GM19455 (cell line): ENCODE measurements at regions not wholly inside any gene's neighbourhood (a gene's known extent, or its start where the extent isn't known, plus 50 kb on each side); places are given as distances from the start of the nearest gene placed in this dataset.
"Not testable (repeated sequence)": the region's sequence is repeated elsewhere in the genome, so short reads cannot be mapped to it uniquely, and the experiment has no call there.

Experiments used
- ATAC-seq: cut with Tn5 transposase; IDR thresholded peaks from one replicate; pipeline ENCODE4 v1.9.1; 2021; ENCODE audit not compliant: unreplicated experiment

- ATAC-seq = not testable (repeated sequence)
Measured at GRCh38 chr1:144140243-144140642, 168.5 kb upstream of the FAM72C start.

- ATAC-seq = not testable (repeated sequence)
Measured at GRCh38 chr1:144105006-144105405, 133.2 kb upstream of the FAM72C start.

- ATAC-seq = not testable (repeated sequence)
Measured at GRCh38 chr1:144104000-144104677, 132.4 kb upstream of the FAM72C start.

- ATAC-seq = not testable (repeated sequence)
Measured at GRCh38 chr1:144103156-144103880, 131.5 kb upstream of the FAM72C start.

- ATAC-seq = not testable (repeated sequence)
Measured at GRCh38 chr1:144102046-144102745, 130.4 kb upstream of the FAM72C start.

- ATAC-seq = no peak
Measured at GRCh38 chr1:144101397-144102045, 129.7 kb upstream of the FAM72C start.

GRCh38 chr1:144077167-144077841 lies 105.5 kb upstream of the FAM72C start:
- not testable (repeated sequence) for ATAC-seq

- ATAC-seq = not testable (repeated sequence)
Measured at GRCh38 chr1:144076646-144077045, 104.9 kb upstream of the FAM72C start.

- ATAC-seq = not testable (repeated sequence)
Measured at GRCh38 chr1:144070394-144071053, 98.7 kb upstream of the FAM72C start.

GRCh38 chr1:144067042-144067441 lies 95.3 kb upstream of the FAM72C start:
- not testable (repeated sequence) for ATAC-seq

GRCh38 chr1:144066071-144066813 lies 94.5 kb upstream of the FAM72C start:
- not testable (repeated sequence) for ATAC-seq

- ATAC-seq = not testable (repeated sequence)
Measured at GRCh38 chr1:144065299-144066060, 93.7 kb upstream of the FAM72C start.

GRCh38 chr1:144049365-144049764 lies 77.6 kb upstream of the FAM72C start:
- not testable (repeated sequence) for ATAC-seq

- not testable (repeated sequence) for ATAC-seq
Measured at GRCh38 chr1:144046645-144047044, 74.9 kb upstream of the FAM72C start.

- not testable (repeated sequence) for ATAC-seq
Measured at GRCh38 chr1:144045751-144046546, 74.2 kb upstream of the FAM72C start.

GRCh38 chr1:144042251-144042650 lies 70.5 kb upstream of the FAM72C start:
- not testable (repeated sequence) for ATAC-seq

- not testable (repeated sequence) for ATAC-seq
Measured at GRCh38 chr1:144040293-144040692, 68.5 kb upstream of the FAM72C start.

GRCh38 chr1:144034045-144034444 lies 62.3 kb upstream of the FAM72C start:
- ATAC-seq = not testable (repeated sequence)
